Omental fat pad (tissue), 3 donors: ENCODE measurements at regions not wholly inside any gene's neighbourhood (a gene's known extent, or its start where the extent isn't known, plus 50 kb on each side); places are given as distances from the start of the nearest gene placed in this dataset.
"Not testable (repeated sequence)": the region's sequence is repeated elsewhere in the genome, so short reads cannot be mapped to it uniquely, and the experiment has no call there.

ENCODE experiments used
- ATAC-seq: fragments of 150-250 bp; one replicate; pipeline ENCODE4 v1.9.1; 2016; ENCODE audit warnings: mild to moderate bottlenecking, moderate library complexity; ENCODE audit not compliant: low FRiP score
- DNase-seq: peaks from one replicate; pipeline ENCODE4 v3.0.0-alpha.2; 2019; ENCODE audit warnings: low spot score
- TF ChIP-seq, protein P1 (sequence below), 3 donors: fragments of 450-650 bp; IDR thresholded peaks; one replicate each; pipeline ENCODE4 v1.5.1; 2016 to 2017; ENCODE audit warnings: antibody characterized with exemption in 3 of 3, mild to moderate bottlenecking in 3 of 3, moderate library complexity in 2 of 3

DNA sequence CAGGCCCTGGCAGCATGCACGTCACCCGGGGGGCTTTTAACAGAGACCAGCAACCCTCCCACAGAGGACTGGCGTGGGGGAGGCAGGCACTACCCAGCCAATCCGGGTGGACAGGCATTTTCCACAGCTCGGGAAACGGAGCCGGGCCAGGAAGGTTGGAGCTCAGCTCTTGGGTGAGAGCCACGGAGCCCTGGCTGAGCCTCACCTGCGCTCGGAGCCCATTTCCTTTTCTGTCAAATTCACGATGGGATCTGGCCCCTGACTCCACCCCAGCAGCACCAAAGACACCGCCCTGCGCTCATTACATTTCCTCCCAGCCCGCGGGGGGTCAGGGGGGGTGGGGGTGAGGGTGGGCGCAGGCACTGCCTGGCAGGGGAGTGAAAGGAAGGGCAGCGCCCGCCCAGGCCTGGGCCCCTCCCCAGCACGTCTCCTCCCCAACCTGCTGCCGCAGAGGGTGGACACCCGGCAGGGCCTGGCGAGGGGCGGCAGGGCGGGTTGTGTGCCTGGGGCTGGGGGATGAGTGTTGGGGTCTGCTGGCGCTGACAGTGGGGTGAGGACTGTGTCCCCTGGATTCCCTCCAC lies 145.4 kb downstream of the LAT start:
- not testable (repeated sequence) for DNase-seq
- ATAC-seq, result peak; percentile 39

DNA sequence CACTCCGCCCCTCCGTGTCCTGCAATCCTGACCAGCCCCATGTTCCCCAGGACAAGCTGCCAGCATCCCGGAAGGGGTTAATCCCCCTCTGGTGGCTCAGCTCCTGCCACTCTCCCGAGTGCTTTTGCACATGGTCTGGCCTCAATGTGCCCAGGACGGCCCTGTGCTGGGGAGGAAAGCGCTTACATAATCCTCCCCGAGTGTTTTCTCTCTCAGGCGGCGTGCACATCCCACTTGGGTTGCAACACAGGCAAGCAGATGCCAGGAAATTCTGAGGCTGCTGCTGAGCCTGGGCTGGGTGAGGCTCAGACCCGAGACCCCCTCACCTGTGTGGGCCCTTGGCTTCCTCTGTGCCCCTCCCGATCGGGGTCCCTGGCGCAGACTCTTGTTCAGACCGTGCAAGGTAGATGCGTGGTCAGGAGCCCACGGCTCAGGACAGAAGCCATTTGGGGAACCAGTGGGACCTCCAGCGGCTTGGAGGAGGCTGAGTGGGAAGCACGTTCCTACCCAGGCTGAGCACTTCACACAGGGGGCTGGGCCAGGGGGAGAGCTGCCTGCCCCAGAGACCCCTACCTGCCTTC lies 144.7 kb downstream of the LAT start:
- peak; percentile 41 for ATAC-seq
- not testable (repeated sequence) for DNase-seq

DNA sequence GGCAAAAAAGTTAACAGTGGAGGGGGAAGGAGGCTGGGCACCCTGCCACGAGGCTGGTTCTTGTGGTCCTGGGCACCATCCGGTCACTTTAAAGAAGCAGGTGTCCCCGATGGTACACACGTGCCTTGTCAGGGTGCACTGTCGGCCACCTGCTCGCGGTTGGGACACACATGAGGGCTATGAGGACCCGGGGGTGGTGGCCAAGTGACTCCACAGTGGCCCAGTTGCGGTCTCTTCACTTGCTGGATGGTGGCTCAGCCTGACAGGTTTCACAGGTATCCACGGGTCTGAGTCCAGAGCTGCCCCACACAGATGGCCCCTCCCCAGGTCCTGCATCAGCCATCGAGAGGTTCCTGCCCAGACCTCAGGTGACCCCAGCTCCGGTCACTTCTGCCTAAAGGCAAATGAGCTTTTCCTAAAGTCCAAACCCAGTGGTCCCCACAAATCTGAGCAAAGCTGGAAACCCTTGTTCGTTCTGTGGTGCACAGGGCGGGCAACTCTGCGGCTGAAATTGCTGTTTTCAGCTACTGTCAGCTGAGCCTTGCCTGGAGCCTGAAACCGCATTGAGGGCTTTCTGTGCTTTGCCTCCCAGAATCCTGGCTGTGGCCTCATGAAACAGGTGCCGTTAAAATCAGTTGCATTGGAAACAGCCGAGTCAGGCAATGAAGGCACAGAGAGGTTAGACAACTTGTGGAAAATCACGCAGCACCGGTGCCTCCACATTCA lies 144.0 kb downstream of the LAT start:
- not testable (repeated sequence) for ATAC-seq, DNase-seq

DNA sequence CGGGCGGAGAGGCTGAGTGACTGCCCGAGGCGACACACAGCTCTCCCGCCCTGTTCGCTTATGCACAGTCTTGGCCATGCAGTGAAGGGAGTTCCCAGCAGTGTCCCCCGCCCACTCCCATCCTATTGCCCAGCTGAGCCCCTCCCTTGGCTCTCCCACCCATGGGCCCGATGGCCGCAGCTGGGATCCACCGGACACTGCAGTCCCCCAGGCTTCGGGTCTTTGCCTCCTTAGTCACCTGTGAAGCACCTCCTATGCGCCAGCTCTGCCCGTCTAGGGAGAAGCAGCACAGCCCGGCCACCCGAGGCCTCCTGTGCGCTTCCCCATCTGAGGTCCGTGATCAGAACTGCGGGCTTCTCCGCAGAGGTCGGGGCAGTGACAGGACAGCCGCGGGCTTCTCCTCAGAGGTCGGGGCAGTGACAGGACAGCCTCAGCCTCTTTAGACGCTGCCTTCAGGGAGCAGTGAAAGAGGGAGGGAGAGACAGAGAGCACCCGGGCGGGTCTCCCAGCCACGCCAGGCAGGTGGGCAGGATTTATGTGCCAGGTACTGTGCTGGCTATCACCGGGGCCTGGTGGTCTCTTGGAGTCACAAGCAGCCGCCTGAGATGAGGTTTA lies 143.1 kb downstream of the LAT start:
- not testable (repeated sequence) for DNase-seq, ATAC-seq

DNA sequence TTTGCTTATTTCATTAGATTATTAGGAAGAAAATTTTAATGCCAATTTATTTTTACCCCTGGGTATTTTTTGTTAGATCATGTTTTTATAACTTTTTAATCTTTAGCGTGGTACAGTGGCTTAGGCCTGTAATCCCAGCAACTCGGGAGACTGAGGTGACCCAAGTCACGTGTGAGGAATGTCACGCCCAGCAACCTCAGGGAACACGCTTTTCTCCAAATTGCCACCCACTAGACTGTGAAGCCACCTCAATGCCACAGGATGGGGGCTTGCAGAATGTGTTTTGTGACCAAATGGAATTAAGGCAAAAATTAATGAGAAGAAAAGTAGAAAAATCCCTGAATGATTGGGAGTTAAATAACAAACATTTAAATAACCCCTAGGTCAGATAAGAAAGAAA lies 141.8 kb downstream of the LAT start:
- TF ChIP-seq, protein P1, sequence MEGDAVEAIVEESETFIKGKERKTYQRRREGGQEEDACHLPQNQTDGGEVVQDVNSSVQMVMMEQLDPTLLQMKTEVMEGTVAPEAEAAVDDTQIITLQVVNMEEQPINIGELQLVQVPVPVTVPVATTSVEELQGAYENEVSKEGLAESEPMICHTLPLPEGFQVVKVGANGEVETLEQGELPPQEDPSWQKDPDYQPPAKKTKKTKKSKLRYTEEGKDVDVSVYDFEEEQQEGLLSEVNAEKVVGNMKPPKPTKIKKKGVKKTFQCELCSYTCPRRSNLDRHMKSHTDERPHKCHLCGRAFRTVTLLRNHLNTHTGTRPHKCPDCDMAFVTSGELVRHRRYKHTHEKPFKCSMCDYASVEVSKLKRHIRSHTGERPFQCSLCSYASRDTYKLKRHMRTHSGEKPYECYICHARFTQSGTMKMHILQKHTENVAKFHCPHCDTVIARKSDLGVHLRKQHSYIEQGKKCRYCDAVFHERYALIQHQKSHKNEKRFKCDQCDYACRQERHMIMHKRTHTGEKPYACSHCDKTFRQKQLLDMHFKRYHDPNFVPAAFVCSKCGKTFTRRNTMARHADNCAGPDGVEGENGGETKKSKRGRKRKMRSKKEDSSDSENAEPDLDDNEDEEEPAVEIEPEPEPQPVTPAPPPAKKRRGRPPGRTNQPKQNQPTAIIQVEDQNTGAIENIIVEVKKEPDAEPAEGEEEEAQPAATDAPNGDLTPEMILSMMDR (IDR thresholded peaks at IDR 0.05), result no peak
- no peak for DNase-seq
- no peak for ATAC-seq

DNA sequence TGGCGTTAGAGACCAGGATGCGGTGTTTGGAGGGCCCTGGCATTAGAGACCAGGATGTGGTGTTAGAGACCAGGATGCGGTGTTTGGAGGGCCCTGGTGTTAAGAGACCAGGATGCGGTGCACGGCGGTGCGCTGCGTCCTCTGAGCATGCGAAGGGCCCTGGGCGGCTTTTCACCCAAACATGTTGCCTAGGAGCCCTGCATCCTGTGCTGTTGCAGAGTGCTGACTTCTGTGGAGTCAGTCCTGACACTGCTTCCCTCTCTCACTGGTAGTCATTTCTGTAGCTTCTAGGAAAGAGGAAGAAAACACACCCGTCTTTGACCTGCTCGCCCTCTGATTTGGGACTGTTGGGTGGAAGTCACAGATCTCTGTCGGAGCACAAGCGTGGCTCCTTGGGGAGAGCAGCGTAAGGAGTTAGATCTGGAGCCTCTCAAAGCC lies 141.2 kb downstream of the LAT start:
- ATAC-seq (no peak), DNase-seq (no peak)
- TF ChIP-seq, protein P1 (IDR thresholded peaks at IDR 0.05), result no peak

DNA sequence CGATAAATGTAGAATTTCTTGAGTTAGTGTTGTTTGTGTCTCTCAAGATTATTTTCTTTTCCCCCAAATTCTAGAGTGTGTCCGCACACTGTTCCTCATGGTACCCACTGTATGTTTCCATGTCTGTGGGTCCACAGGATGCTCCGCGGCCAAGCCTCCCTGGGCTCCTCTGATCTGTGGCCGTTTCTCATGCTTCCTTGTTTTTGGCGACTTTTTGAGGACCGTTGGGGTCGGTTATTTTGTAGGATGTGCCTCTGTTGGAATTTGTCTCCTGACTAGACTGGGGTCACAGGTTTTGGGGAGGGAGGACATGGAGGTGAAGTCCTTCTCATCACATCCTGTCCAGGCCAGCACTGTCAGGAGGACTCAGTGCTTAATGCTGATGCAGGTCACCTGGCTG lies 140.0 kb downstream of the LAT start:
- ATAC-seq, result no peak
- TF ChIP-seq, protein P1 (IDR thresholded peaks at IDR 0.05), result no peak
- DNase-seq, result no peak

DNA sequence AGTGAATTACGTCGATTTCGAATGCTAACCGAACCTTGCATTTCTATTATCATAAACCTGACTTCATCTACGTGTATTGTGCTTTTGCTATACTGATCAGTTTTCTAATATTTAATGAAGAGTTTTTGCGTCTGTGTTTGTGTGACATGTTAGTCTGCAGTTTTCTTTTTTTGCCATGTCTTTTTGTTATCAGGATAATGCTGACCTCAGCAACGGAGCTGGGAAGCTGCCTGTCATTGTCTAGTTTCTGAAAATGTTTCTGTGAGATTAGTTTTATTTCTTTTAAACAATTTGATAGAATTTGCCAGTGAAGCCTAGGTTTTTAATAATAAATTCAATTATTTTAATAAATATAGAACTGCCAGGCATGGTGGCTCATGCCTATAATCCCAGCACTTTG lies 139.3 kb downstream of the LAT start:
- not testable (repeated sequence) for DNase-seq, ATAC-seq

DNA sequence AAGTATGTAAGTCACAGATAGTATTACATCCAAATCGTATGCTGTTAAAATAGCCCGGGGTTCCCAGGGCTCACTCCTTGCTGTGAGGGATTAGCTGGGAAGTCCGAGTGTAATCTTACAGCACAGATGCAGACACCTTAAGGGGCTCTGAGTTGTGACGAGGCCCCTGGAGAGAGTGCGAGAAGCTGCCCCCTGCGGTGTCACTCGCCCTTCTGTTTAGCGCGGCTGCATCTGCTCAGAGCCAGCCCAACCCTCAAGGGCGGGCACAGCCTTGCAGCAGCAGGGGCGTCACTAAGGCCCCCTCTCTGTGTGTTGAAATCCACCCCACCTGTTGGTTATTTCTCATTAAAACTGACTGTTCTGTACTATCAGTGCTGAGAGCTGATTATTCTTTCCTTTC lies 135.8 kb downstream of the LAT start:
- not testable (repeated sequence) for ATAC-seq

DNA sequence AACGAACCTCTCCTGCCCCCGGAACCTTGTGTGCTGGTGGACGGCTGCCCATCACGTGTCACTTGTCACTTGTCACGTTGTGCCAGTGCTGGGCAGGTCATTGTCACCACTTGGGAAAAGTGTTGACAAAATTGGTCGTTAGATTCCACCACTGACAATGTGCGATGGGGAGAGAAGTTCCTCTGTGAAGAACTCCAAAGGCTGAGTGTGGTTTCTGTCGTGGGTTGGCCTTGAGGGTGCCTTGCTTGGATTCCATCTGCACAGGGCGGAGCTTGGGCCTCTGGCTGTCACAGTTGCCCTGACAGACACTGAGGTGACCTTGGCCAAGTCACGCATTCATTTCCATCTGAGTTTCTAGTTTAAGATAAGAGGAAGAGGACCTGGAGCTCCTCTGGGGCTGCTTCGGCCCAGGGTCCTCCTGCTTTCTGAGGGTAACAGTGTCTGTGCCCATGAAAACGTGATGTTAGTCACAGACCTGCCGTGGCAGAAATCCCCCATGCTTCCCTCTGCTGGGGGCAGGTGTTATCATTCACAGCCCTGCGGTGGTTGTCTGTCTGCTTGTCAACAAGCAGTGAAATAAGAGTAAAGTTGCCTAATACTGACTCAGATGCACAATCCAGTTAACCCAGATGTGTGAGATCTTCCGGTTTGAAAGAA lies 133.6 kb downstream of the LAT start:
- DNase-seq, ATAC-seq: not testable (repeated sequence)

More for the DNA sequence above, 135.8 kb downstream of the LAT start:
- not testable (repeated sequence) for DNase-seq
